ENCODE measurements at regions not wholly inside any gene's neighbourhood (a gene's known extent, or its start where the extent isn't known, plus 50 kb on each side); places are given as distances from the start of the nearest gene placed in this dataset.

- TF ChIP-seq POLR2A (IDR thresholded peaks at IDR 0.05): no peak
- TF ChIP-seq, protein P1, sequence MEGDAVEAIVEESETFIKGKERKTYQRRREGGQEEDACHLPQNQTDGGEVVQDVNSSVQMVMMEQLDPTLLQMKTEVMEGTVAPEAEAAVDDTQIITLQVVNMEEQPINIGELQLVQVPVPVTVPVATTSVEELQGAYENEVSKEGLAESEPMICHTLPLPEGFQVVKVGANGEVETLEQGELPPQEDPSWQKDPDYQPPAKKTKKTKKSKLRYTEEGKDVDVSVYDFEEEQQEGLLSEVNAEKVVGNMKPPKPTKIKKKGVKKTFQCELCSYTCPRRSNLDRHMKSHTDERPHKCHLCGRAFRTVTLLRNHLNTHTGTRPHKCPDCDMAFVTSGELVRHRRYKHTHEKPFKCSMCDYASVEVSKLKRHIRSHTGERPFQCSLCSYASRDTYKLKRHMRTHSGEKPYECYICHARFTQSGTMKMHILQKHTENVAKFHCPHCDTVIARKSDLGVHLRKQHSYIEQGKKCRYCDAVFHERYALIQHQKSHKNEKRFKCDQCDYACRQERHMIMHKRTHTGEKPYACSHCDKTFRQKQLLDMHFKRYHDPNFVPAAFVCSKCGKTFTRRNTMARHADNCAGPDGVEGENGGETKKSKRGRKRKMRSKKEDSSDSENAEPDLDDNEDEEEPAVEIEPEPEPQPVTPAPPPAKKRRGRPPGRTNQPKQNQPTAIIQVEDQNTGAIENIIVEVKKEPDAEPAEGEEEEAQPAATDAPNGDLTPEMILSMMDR (IDR thresholded peaks at IDR 0.05 in 8 of 11, conservative IDR thresholded peaks at IDR 0.05 in 3 of 11): no peak
- no peak for TF ChIP-seq POLR2AphosphoS5 (IDR thresholded peaks at IDR 0.05)
Observed at GRCh38 chr2:16176971-16177480, 236.7 kb downstream of the MYCN start.
